Ovary (tissue), 7 donors: ENCODE measurements at regions not wholly inside any gene's neighbourhood (a gene's known extent, or its start where the extent isn't known, plus 50 kb on each side); places are given as distances from the start of the nearest gene placed in this dataset.

ENCODE experiments used
- DNase-seq, 5 donors: peaks; one replicate each; pipeline ENCODE4 v3.0.0-alpha.2; 2019 to 2020
- H3K27ac ChIP-seq, 2 donors: fragments of 200-600 bp; one replicate each; pipeline versions ENCODE4 v1.5.1 to v1.8.0; 2019 to 2022
- H3K27me3 ChIP-seq: fragments of 200-600 bp; one replicate; pipeline ENCODE4 v1.8.0; 2022
- H3K36me3 ChIP-seq: fragments of 200-600 bp; sonication (generic); one replicate; pipeline ENCODE4 v1.5.1; 2019
- H3K4me1 ChIP-seq: one replicate; pipeline ENCODE4 v1.8.1; 2013; ENCODE audit warnings: mild to moderate bottlenecking, moderate library complexity; ENCODE audit not compliant: insufficient read depth
- H3K4me3 ChIP-seq: fragments of 200-600 bp; sonication (generic); one replicate; pipeline ENCODE4 v1.5.1; 2017
- H3K9me3 ChIP-seq, 2 donors: fragments of 200-600 bp in 1 of 2; sonication (generic) in 1 of 2; one replicate each; pipeline versions ENCODE4 v1.5.1 to v1.8.1; 2013 to 2019; ENCODE audit warnings: mild to moderate bottlenecking in 1 of 2, moderate library complexity in 1 of 2
- CTCF ChIP-seq, 3 donors: fragments of 450-650 bp in 2 of 3; fragments of 200-600 bp in 1 of 3; IDR thresholded peaks; one replicate each; pipeline versions ENCODE4 v1.5.1 to v1.8.0; 2016 to 2022; ENCODE audit warnings: antibody characterized with exemption in 3 of 3, mild to moderate bottlenecking in 1 of 3
- EP300 ChIP-seq: sonication (generic); formaldehyde crosslinking; IDR thresholded peaks from one replicate; pipeline ENCODE4 v1.6.1; 2017; ENCODE audit warnings: antibody characterized with exemption
- POLR2A ChIP-seq: fragments of 450-650 bp; IDR thresholded peaks from one replicate; pipeline ENCODE4 v1.6.1; 2017; ENCODE audit warnings: antibody characterized with exemption, mild to moderate bottlenecking, moderate library complexity
- WGBS, 3 donors: extraction: QIAGEN DNeasy Blood & Tissue Kit in 1 of 3; methylation state at CpG; one replicate each; pipeline versions ENCODE4 v1.1.5 to v1.1.7; 2013 to 2017; 5-methylcytosine and 5-hydroxymethylcytosine counted together
- intact Hi-C, 4 donors: fragments of 100-400 bp; cut with DNase I; formaldehyde crosslinking; loops; one replicate each; pipeline versions ENCODE4 v1.11.0 to v1.15.1; 2022 to 2023
- donor health status: DM: no; HTN: no; CAD: no; lungs with moderate emphysema.
- donor health status: DM: no; HTN: no; CAD: no.
- donor health status: Bipolar disorder and iron deficiency.
- donor health status: DM: no; HTN: no; CAD: no.
- donor health status: DM: yes; HTN: yes; CAD: no.

GRCh38 chr6:163943607-163944385 is 529.3 kb downstream of the QKI start:
- DNase-seq, result no peak
- 12 to 21% (median 17%) methylated on average over 16 of the region's 16 CpGs for WGBS, 3 donors
- Histone ChIP-seq H3K27ac (no peak overlapping the region), H3K27me3 (no peaks in the 10 kb centered on the region), H3K4me3 (no peak overlapping the region), H3K36me3 (no peaks in the 10 kb centered on the region), H3K9me3 (no peaks in the 10 kb centered on the region), H3K4me1 (peaks cover 2% of the 10 kb centered on the region)
- intact Hi-C loops, result no loop called here
- TF ChIP-seq EP300 (no peak), POLR2A (no peak), CTCF (IDR thresholded peaks at IDR 0.05) (no peak)

- 45 to 55% (median 52%) methylated on average over 3 of the region's 3 CpGs for WGBS, 3 donors
- H3K4me1 ChIP-seq, result peaks cover 2% of the 10 kb centered on the region
- no peaks in the 10 kb centered on the region for H3K27me3 ChIP-seq
- H3K9me3 ChIP-seq, result no peaks in the 10 kb centered on the region
- TF ChIP-seq CTCF (IDR thresholded peaks at IDR 0.05), result no peak
- TF ChIP-seq POLR2A, result no peak
- no peak for TF ChIP-seq EP300
- intact Hi-C loops, result no loop called here
- H3K27ac ChIP-seq, result no peak overlapping the region
- H3K36me3 ChIP-seq, result no peaks in the 10 kb centered on the region
- no peak for DNase-seq
- no peak overlapping the region for H3K4me3 ChIP-seq
These were observed 528.3 kb downstream of the QKI start for GRCh38 chr6:163942790-163943189.

- no peak for DNase-seq
- H3K9me3 ChIP-seq, result no peaks in the 10 kb centered on the region
- H3K27me3 ChIP-seq, result no peaks in the 10 kb centered on the region
- WGBS, 3 donors, result 29 to 37% (median 34%) methylated on average over 7 of the region's 7 CpGs
- TF ChIP-seq POLR2A (no peak), CTCF (IDR thresholded peaks at IDR 0.05) (no peak), EP300 (no peak)
- no peaks in the 10 kb centered on the region for H3K36me3 ChIP-seq
- intact Hi-C loops, result no loop called here
- H3K4me1 ChIP-seq, result peaks cover 2% of the 10 kb centered on the region
- no peak overlapping the region for H3K27ac ChIP-seq
- H3K4me3 ChIP-seq, result no peak overlapping the region
These were observed 527.1 kb downstream of the QKI start for GRCh38 chr6:163941624-163941976.

- Histone ChIP-seq H3K27ac (no peak overlapping the region), H3K27me3 (no peaks in the 10 kb centered on the region), H3K9me3 (no peaks in the 10 kb centered on the region), H3K4me3 (no peak overlapping the region), H3K36me3 (no peaks in the 10 kb centered on the region), H3K4me1 (peaks cover 2% of the 10 kb centered on the region)
- TF ChIP-seq POLR2A (no peak), EP300 (no peak)
- intact Hi-C loops, result no loop called here
- WGBS, 3 donors, result 63 to 73% (median 64%) methylated on average over 10 of the region's 10 CpGs
- DNase-seq, result peak in 1 of 5 donors; percentile 46
These were observed 526.4 kb downstream of the QKI start for GRCh38 chr6:163940705-163941623.
